DOHH2 (cell line): ENCODE measurements at regions not wholly inside any gene's neighbourhood (a gene's known extent, or its start where the extent isn't known, plus 50 kb on each side); places are given as distances from the start of the nearest gene placed in this dataset.

ENCODE experiments used
- H3F3A ChIP-seq: fragments of 200-600 bp; sonication (generic), shearing (Covaris generic); 2 replicates; pipeline ENCODE4 v1.6.0; 2016; ENCODE audit warnings: antibody characterized with exemption, mild to moderate bottlenecking; ENCODE audit not compliant: control insufficient read depth, insufficient read depth
- H3K27ac ChIP-seq: fragments of 200-600 bp; sonication (generic); 2 replicates; pipeline ENCODE4 v1.5.1; 2014; ENCODE audit warnings: low read depth, mild to moderate bottlenecking, low read length, moderate library complexity
- H3K27me3 ChIP-seq: fragments of 200-600 bp; sonication (generic); 2 replicates; pipeline ENCODE4 v1.6.1; 2014; ENCODE audit warnings: mild to moderate bottlenecking, low read length, mixed read lengths; ENCODE audit not compliant: control insufficient read depth
- H3K36me3 ChIP-seq: fragments of 200-600 bp; sonication (generic); 2 replicates; pipeline ENCODE4 v1.6.1; 2014; ENCODE audit warnings: mild to moderate bottlenecking, low read length, moderate library complexity, mixed read lengths; ENCODE audit not compliant: control insufficient read depth
- H3K4me1 ChIP-seq: fragments of 200-600 bp; sonication (generic); 2 replicates; pipeline ENCODE4 v1.6.1; 2014; ENCODE audit warnings: mild to moderate bottlenecking, low read length, mixed read lengths; ENCODE audit not compliant: control insufficient read depth
- H3K4me2 ChIP-seq: fragments of 200-600 bp; sonication (generic); 2 replicates; pipeline ENCODE4 v1.6.0; 2014; ENCODE audit warnings: mild to moderate bottlenecking, low read length, moderate library complexity
- H3K4me3 ChIP-seq: fragments of 200-600 bp; sonication (generic); 2 replicates; pipeline ENCODE4 v1.5.1; 2014; ENCODE audit warnings: mild to moderate bottlenecking, low read length, mixed read lengths
- H3K79me2 ChIP-seq: fragments of 200-600 bp; sonication (generic); 2 replicates; pipeline ENCODE4 v1.6.1; 2014; ENCODE audit warnings: mild to moderate bottlenecking, low read length, mixed read lengths; ENCODE audit not compliant: control insufficient read depth
- H3K9me2 ChIP-seq: fragments of 200-600 bp; sonication (generic); replicated peaks from 2 replicates; pipeline ENCODE4 v1.6.1; 2014; ENCODE audit warnings: mild to moderate bottlenecking, low read length, mixed read lengths; ENCODE audit not compliant: control insufficient read depth
- H3K9me3 ChIP-seq: fragments of 200-600 bp; sonication (generic); 2 replicates; pipeline ENCODE4 v1.6.1; 2014; ENCODE audit warnings: antibody characterized with exemption, low read length, mixed read lengths; ENCODE audit not compliant: control insufficient read depth, insufficient read depth
- H4K20me1 ChIP-seq: fragments of 200-600 bp; sonication (generic); 2 replicates; pipeline ENCODE4 v1.6.0; 2014; ENCODE audit warnings: low read depth, mild to moderate bottlenecking, antibody characterized with exemption, low read length, moderate library complexity; ENCODE audit not compliant: control insufficient read depth, insufficient read depth
- EZH2phosphoT487 ChIP-seq: fragments of 200-600 bp; sonication (generic); IDR thresholded peaks from 2 replicates; pipeline ENCODE4 v1.6.1; 2017; ENCODE audit warnings: borderline replicate concordance, mild to moderate bottlenecking, antibody characterized with exemption, low read length, moderate library complexity, mixed read lengths
- TF ChIP-seq, protein P1 (sequence below): fragments of 200-600 bp; sonication (generic); IDR thresholded peaks from one replicate; pipeline ENCODE4 v1.5.1; 2014; ENCODE audit warnings: antibody characterized with exemption, mild to moderate bottlenecking, low read depth, low read length; ENCODE audit not compliant: poor library complexity, severe bottlenecking

DNA sequence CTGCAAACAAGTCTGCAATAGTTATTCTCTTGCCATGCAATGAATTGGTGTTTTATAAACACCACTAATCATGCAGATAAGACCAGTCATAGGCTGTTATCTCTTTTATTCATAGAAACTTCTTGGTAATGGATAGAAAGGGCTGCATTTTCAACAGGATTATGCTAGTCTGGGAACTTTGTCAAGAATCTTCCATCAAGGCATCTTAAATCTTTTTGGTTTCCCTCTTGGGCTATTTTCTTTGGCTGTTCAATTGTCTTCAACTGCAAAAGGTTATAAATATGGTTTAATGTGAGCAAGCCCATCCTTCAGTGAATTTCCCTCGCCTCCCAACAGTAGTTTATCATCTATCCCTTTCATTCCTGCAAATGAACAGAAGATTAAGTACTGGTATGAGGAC lies 59.0 kb upstream of the MINAR1 start:
- H3K9me2 ChIP-seq = no peaks in the 10 kb centered on the region
- H3K9me3 ChIP-seq = no peaks in the 10 kb centered on the region
- no peaks in the 10 kb centered on the region for H3K27me3 ChIP-seq
- H3K36me3 ChIP-seq = no peaks in the 10 kb centered on the region
- H3F3A ChIP-seq = no peaks in the 10 kb centered on the region
- no peak for TF ChIP-seq EZH2phosphoT487
- TF ChIP-seq, protein P1, sequence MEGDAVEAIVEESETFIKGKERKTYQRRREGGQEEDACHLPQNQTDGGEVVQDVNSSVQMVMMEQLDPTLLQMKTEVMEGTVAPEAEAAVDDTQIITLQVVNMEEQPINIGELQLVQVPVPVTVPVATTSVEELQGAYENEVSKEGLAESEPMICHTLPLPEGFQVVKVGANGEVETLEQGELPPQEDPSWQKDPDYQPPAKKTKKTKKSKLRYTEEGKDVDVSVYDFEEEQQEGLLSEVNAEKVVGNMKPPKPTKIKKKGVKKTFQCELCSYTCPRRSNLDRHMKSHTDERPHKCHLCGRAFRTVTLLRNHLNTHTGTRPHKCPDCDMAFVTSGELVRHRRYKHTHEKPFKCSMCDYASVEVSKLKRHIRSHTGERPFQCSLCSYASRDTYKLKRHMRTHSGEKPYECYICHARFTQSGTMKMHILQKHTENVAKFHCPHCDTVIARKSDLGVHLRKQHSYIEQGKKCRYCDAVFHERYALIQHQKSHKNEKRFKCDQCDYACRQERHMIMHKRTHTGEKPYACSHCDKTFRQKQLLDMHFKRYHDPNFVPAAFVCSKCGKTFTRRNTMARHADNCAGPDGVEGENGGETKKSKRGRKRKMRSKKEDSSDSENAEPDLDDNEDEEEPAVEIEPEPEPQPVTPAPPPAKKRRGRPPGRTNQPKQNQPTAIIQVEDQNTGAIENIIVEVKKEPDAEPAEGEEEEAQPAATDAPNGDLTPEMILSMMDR = no peak
- no peak overlapping the region for H3K27ac ChIP-seq
- no peaks in the 10 kb centered on the region for H3K4me1 ChIP-seq
- H3K4me3 ChIP-seq = no peak overlapping the region
- no peaks in the 10 kb centered on the region for H4K20me1 ChIP-seq
- H3K4me2 ChIP-seq = no peak overlapping the region
- no peaks in the 10 kb centered on the region for H3K79me2 ChIP-seq

DNA sequence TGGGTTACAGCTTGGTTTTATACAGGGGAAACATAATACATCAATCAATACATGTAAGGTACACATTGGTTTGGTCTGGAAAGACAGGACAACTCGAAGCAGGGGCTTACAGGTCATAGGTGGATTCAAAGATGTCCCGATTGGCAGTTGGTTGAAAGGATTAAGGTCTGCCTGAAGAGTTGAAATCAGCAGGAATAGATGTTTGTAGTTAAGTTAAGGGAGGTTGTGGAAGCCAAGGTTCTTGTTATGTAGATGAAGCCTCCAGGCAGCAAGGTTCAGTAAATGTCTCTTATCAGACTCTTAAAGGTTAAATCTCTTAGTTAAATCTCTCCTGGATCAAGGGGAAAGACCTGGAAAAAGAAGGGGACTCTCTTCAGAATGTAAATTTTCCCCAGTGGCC lies 58.4 kb upstream of the MINAR1 start:
- H3K4me2 ChIP-seq = no peak overlapping the region
- no peaks in the 10 kb centered on the region for H3K36me3 ChIP-seq
- H3F3A ChIP-seq = no peaks in the 10 kb centered on the region
- TF ChIP-seq, protein P1 = no peak
- TF ChIP-seq EZH2phosphoT487 = no peak
- no peaks in the 10 kb centered on the region for H3K27me3 ChIP-seq
- H3K4me3 ChIP-seq = no peak overlapping the region
- no peak overlapping the region for H3K27ac ChIP-seq
- no peaks in the 10 kb centered on the region for H3K9me2 ChIP-seq
- H3K79me2 ChIP-seq = no peaks in the 10 kb centered on the region
- H3K9me3 ChIP-seq = no peaks in the 10 kb centered on the region
- H3K4me1 ChIP-seq = no peaks in the 10 kb centered on the region
- no peaks in the 10 kb centered on the region for H4K20me1 ChIP-seq

DNA sequence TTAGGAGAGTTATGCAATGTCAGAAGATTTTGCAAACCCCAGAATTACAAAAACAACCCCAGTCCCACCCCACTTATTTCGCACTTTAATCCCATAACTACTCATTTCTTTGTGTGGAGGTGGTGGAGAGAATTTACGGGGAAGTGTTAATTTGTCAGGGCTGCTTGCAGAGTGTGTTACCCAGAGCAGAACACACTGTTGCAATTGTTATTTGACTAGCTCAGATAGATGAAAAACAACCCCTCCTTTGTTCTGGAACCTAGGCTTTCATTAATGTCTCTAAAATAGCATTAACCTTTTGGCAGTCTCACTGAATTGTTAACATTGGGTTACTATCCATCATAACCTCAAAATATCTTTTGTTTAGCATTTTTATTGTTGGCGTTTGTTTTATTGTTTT lies 55.8 kb upstream of the MINAR1 start:
- no peak overlapping the region for H3K4me2 ChIP-seq
- H3K36me3 ChIP-seq = no peaks in the 10 kb centered on the region
- TF ChIP-seq EZH2phosphoT487 = no peak
- TF ChIP-seq, protein P1 = no peak
- H3K4me3 ChIP-seq = no peak overlapping the region
- H3K9me3 ChIP-seq = no peaks in the 10 kb centered on the region
- H3F3A ChIP-seq = no peaks in the 10 kb centered on the region
- no peak overlapping the region for H3K27ac ChIP-seq
- no peaks in the 10 kb centered on the region for H3K4me1 ChIP-seq
- no peaks in the 10 kb centered on the region for H3K9me2 ChIP-seq
- no peaks in the 10 kb centered on the region for H3K79me2 ChIP-seq
- no peaks in the 10 kb centered on the region for H4K20me1 ChIP-seq
- no peaks in the 10 kb centered on the region for H3K27me3 ChIP-seq
